Activated effector memory CD4-positive, alpha-beta T cell treated with anti-CD3 and anti-CD28 coated beads, Interleukin-2, amount 50 U/mL, for 16 hours (primary cell): ENCODE measurements at regions not wholly inside any gene's neighbourhood (a gene's known extent, or its start where the extent isn't known, plus 50 kb on each side); places are given as distances from the start of the nearest gene placed in this dataset.
"Not testable (repeated sequence)": the region's sequence is repeated elsewhere in the genome, so short reads cannot be mapped to it uniquely, and the experiment has no call there.

ENCODE experiments used
- DNase-seq: peaks from one replicate; pipeline ENCODE4 v3.0.0-alpha.2; 2020

DNA sequence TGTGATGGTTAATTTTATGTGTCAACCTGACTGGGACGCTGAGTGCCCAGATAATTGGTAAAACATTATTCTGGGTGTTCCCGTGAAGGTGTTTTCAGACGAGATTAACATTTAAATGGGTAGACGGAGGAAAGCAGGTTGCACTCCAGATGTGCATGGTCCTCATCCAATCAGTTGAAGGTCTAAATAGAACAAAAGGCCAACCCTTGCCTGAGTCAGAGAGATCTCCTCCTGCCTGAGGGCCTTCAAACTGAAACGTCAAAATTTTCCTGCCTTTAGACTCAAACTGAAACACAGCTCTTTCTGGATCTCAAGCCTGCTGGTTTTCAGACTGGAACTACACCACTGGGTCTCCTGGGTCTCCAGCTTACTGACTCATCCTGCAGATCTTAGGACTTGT lies 73.5 kb downstream of the NPIPA8 start:
- DNase-seq = not testable (repeated sequence)

DNA sequence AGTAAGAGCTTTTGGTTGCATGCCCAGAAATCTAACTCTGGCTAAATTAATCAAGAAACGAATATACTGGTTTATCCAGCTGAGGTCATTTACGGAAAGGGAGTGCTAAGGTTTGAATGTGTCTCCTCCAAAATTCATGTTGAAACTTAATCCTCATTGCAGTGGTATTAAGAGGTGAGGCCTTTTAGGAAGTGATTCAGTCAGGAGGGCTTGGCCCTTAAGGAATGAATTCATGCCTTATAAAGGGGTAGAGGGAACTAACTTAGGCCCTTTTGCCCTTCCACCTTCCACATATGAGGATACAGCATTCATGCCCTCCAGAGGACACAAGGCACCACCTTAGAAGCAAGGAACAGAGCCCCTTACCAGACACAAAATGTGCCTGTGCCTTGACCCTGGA lies 74.7 kb downstream of the NPIPA8 start:
- DNase-seq = not testable (repeated sequence)

DNA sequence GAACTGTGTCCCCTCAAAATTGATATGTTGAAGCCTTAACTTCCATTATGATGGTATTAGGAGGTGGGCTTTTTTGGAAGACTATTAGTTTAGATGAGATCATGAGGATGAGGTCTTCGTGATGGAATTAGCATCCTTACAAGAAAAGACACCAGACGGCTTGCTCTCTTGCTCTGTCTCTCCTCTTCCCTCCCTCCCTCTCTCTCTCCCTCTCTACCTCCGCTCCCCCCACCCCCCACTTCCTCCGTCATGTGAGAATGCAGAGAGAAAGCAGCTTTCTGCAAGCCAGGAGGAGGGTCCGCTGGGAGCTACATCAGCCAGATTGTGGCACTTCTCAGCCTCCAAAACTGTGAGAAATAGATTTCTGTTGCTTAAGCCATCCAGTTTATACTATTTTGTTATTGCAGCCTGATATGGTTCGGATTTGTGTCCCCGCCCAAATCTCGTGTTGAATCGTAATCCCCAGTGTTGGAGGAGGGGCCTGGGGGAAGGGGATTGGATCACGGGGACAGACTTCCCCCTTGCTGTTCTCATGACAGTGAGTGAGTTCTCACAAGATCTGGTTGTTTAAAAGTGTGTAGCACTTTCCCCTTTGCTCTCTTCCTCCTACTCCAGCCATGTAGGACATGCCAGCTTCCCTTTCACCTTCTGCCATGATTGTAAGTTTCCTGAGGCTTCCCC lies 76.9 kb downstream of the NPIPA8 start:
- not testable (repeated sequence) for DNase-seq

GRCh38 chr16:18252943-18253342 lies 83.6 kb downstream of the NPIPA8 start:
- DNase-seq = not testable (repeated sequence)

GRCh38 chr16:18230505-18230904 lies 106.0 kb downstream of the NPIPA8 start:
- not testable (repeated sequence) for DNase-seq

DNA sequence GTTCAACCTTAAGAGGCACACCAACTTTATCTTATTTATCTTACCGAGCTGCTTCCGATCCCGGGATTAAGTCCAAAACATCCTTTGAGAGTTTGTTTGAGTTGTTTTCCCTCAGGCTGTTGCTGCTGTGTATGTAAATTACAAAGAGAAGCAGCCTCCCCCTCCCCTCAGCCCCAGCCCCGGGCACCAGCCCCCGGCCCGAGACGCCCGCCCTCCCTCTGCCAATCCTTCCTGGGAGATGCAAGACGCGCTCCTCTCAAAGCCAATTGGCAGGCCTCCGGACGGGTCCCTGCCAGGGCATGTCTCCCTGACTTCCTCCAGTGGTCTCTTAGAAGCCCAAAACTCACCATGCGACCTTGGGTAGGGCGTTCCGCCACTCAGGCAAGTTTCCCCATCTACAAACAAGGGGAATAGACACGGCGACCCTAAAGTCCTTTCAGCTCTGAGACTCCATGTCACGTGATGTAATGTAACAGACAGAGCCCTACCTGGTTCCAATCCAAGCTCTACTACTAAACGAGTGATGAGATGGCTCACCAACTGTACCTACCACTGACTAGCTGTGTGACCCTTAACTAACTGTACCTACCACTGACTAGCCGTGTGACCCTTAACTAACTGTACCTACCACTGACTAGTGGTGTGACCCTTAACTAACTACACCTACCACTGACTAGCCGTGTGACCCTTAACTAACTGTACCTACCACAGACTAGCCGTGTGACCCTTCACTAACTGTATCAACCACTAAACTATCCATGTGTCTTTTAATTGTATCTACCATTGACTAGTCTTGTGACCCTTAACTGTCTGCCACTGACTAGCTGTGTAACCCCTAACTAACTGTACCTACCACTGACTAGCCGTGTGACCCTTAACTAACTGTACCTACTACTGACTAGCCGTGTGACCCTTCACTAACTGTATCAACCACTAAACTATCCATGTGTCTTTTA lies 114.2 kb downstream of the NPIPA8 start:
- not testable (repeated sequence) for DNase-seq

DNA sequence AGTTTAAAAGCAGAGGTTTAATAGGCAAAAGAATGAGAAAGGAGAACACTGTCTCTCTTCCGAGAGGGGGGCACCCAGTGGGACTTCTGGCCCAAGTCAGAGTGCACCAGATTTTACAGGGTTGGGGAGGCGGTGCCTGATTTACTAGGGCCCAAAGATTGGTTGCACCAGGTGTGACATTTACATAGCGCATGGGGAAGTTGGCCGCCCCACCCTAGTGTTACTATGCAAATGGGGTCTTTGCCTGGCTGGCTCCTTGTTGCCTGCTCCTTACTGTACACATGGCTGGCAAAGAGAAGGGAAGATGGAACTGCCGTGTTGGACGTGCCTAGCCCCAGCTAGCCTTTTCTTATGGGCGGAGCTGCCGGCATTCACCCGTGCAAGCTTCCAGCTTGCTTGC lies 118.8 kb downstream of the NPIPA8 start:
- DNase-seq = not testable (repeated sequence)

GRCh38 chr16:18216814-18217213 lies 119.7 kb downstream of the NPIPA8 start:
- DNase-seq = not testable (repeated sequence)

- not testable (repeated sequence) for DNase-seq
Observed at GRCh38 chr16:18213810-18214209, 122.7 kb downstream of the NPIPA8 start.

- DNase-seq = not testable (repeated sequence)
Observed at GRCh38 chr16:18211505-18211904, 125.0 kb downstream of the NPIPA8 start.

DNA sequence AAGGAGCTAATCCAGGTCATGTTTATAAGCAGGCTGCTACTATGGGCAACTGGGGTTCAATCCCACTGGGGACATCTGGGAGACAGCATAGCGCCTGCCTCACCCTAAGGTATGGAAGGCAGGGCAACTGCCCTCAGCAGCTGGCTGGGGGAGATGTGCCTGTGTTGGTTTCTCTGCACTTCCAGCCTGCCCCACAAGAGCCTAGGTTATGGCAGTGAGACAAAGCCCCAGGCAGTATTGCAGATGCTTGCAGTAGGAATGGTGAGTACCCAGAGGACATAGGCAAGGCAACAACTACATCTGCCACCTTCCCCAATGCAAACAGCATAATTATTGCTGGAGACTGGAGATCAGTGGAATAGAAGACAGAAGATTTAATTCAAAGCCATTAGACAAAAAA lies 131.8 kb downstream of the NPIPA8 start:
- DNase-seq = not testable (repeated sequence)

DNA sequence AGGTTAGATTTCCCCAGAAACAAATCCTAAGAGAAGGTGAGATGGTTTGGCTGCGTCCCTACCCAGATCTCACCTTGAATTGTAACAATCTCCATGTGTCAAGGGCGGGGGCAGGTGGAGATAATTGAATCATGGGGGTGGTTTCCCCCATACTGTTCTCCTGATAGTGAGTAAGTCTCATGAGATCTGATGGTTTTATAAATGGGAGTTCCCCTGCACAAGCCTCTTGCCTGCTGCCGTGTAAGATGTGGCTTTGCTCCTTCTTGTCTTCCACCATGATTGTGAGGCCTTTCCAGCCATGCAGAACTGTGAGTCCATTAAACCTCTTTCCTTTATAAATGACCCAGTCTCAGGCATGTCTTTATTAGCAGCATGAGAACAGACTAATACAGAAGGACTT lies 132.2 kb downstream of the NPIPA8 start:
- DNase-seq = not testable (repeated sequence)

DNA sequence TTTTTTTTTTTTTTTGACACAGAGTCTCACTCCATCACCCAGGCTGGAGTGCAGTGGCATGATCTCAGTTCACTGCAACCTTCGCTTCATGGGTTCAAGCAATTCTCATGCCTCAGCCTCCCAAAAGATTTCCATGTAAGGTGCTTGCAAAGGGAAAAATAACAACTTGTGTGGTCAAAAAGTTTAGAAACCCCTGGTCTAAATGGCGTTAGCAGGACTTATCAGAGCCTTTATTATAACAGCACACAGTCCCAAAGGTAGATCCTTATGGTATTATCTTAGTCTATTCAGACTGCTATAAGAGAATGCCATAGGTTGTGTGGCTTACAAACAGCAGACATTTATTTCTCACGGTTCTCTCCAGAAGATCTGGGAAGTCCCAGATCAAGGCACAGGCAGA lies 135.0 kb downstream of the NPIPA8 start:
- DNase-seq = not testable (repeated sequence)

GRCh38 chr16:18192389-18192788 lies 144.1 kb downstream of the NPIPA8 start:
- DNase-seq = not testable (repeated sequence)

DNA sequence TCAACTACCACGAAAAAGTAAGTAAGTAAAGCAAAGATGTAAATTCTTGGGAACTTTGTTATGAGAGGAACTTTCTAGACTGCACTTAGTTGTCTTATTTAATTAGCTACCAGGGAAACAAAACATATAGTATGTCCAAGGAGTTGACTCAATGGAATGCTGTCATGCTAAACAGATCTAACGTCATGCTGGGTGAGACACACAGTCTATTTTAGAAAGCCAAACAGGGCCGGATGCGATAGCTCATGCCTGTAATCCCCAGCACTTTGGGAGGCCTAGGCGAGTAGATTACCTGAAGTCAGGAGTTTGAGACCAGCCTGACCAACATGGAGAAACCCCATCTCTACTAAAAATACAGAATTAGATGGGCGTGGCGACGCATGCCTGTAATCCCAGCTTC lies 146.4 kb downstream of the NPIPA8 start:
- DNase-seq = not testable (repeated sequence)

DNA sequence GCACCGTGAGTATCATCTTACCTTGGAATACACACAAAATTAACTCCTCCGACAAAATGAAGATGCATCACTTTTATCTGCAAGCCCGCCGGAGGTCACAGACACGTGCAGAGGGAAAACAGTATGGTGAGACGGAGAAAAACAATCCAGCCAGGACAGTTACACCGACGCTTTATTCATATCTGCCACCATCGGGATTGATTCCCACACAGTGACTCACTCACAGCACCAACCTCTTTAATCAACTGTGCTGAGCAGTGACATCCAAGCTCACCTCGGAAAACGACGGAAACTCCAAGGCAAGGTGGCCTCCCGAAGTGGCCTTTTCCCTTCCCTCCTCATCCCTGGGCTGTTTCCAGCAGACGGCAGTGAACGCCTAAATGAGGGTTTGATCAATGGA lies 151.8 kb downstream of the NPIPA8 start:
- DNase-seq = not testable (repeated sequence)

DNA sequence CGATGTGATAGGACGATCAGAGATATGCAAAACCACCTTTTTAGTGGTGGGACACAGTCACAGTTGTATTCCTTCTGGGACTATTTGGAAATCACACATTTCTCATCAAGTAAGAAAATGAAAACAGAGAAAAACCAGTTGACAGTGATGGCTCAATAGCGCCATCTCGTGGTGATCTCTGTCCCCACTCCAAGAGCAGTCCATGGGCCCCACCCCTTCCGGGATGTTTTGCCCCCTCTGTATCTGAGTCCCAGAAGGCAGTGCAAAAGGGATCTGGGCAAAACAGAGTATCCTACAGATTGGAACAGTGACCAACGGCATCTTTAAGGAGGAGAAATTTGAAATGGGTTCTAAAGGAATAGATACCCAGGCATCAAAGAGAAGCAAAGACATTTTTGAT lies 155.5 kb downstream of the NPIPA8 start:
- not testable (repeated sequence) for DNase-seq

DNA sequence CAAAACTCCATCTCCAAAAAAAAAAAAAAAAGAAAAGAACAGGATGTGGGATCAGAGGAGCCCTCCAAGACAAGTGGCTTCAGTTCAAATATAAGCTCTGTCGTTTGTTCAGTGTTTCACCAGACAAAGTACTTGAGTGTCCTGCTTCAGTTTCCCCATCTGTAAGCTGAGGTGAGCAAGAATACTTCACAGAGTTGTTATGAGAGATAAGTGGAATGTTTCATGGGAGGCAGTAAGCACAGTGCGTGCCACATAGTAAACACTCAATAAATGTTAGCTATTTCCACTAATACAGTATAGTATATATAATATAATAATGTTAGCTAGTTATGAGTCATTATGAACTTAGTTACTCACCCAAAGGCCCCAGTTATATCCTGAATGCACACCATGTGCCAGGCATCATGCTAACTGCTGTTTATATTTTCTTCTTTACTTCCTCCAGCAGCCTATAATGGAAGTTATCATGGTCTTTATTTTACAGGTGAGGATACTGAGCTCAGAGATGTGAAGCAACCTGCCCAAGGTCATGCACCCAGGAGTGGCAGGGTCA lies 162.5 kb downstream of the NPIPA8 start:
- DNase-seq = not testable (repeated sequence)

DNA sequence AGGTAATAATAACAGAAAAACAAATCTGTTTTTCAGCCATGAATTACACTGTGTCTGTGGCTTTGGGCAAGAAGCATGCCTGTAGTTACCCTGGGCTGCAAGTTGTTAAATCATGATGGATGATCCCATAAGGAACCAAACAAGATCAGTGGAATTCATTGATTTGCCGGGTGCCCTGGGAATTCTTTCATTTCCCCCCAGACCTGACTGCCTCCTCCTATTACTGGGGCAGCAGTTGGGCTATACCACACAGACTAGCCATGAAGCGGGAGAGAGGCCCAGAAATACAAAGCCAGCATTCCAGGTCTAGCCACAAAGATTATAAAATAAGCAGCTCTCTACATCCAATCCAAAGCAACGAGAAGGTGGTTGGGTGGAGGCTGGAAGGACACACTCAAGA lies 174.2 kb downstream of the NPIPA8 start:
- DNase-seq = not testable (repeated sequence)

- DNase-seq = not testable (repeated sequence)
Observed at GRCh38 chr16:18161224-18161623, 175.3 kb downstream of the NPIPA8 start.

GRCh38 chr16:18159185-18159584 lies 177.4 kb downstream of the NPIPA8 start:
- DNase-seq = not testable (repeated sequence)

DNA sequence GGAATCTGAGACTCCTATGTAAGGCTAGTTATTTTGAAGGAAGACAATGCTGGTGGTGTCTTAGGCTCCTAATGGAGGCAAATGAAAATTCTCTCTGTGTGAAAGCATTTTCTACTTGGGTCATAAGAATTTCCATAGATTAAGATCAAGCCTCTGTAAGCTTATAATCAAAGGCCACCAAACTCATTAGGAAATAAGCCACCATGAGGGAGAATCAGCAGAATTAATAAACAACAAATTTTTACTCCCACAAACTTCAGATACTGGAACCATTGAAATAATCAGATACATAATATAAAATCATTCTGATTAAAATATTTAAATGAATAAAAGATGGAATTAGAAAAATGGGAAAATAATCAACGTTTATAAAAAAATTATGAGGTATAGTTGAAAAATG lies 178.7 kb downstream of the NPIPA8 start:
- not testable (repeated sequence) for DNase-seq

DNA sequence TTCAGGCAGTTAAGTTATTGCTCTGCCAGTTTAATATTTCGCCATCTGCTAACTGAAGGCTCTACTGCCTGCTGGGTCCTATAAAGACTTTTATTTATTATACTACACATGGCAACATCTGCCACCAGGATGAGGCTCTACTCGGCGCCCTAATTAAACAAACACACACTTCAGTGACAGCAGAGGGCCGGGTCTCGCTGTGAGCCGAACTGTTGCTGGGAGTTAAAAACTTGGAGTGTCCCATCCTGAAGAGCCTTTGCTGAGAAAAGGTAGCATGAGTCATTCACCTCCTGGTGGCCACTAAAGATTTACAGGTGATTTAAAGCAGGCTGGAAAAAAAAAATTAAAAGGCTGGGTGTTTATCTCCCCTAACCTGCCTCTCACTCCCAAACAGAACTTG lies 183.7 kb downstream of the NPIPA8 start:
- not testable (repeated sequence) for DNase-seq
